ENCODE measurements at regions not wholly inside any gene's neighbourhood (a gene's known extent, or its start where the extent isn't known, plus 50 kb on each side); places are given as distances from the start of the nearest gene placed in this dataset.

DNA sequence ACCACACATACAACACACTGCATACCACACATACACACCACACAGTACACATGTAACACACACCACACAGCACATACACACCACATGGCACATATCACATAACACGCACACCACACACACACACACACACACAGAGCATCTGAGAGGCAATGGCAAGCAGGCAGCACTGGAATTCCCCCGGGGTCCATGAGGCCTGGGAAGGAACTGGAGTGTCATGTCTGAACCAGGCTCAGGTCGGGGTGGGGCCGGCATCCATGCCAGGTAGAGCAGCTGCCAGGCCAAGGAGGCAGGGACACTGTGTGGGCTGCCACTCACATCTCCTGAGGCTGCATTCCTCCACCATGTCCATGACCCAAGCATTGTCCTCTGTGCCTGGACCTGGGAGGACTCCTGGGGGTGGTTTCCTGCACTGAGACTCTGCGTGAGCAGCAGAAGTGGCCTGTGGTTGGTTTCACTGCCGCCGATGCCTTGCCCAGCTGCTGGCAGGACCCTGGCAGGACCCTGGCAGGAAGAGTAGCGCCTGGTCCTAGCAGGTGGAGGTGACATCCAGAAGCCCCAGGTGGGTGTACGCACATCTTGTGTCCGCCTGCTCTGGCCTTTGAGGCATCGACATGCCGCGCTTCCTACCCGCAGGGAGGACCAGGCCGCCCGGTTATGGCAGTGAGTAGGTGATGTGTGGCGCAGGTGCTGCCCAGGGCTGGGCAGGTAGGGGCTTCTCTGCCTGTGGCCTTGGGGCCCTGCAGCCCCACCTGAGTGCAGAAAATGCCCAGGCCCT lies 1280.4 kb downstream of the TBC1D22A start:
- TF ChIP-seq, protein P1, sequence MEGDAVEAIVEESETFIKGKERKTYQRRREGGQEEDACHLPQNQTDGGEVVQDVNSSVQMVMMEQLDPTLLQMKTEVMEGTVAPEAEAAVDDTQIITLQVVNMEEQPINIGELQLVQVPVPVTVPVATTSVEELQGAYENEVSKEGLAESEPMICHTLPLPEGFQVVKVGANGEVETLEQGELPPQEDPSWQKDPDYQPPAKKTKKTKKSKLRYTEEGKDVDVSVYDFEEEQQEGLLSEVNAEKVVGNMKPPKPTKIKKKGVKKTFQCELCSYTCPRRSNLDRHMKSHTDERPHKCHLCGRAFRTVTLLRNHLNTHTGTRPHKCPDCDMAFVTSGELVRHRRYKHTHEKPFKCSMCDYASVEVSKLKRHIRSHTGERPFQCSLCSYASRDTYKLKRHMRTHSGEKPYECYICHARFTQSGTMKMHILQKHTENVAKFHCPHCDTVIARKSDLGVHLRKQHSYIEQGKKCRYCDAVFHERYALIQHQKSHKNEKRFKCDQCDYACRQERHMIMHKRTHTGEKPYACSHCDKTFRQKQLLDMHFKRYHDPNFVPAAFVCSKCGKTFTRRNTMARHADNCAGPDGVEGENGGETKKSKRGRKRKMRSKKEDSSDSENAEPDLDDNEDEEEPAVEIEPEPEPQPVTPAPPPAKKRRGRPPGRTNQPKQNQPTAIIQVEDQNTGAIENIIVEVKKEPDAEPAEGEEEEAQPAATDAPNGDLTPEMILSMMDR (IDR thresholded peaks at IDR 0.05 in 8 of 11, conservative IDR thresholded peaks at IDR 0.05 in 3 of 11), result no peak
- TF ChIP-seq POLR2A (IDR thresholded peaks at IDR 0.05), result no peak
- TF ChIP-seq POLR2AphosphoS5 (IDR thresholded peaks at IDR 0.05), result no peak

Measured in spleen (tissue), 7 donors.